ENCODE measurements at regions not wholly inside any gene's neighbourhood (a gene's known extent, or its start where the extent isn't known, plus 50 kb on each side); places are given as distances from the start of the nearest gene placed in this dataset.

- H2AFZ ChIP-seq (ENCODE audit: low read length, unreplicated experiment) = no peak overlapping the region
- H3K27ac ChIP-seq (ENCODE audit: low read depth, low read length) = no peak overlapping the region
- H3K27me3 ChIP-seq (ENCODE audit: insufficient read depth, low read length) = 0 out of 2 replicates have a peak, but pooled peaks cover 2% of the 10 kb centered on the region
- no peaks in the 10 kb centered on the region for H3K79me2 ChIP-seq (ENCODE audit: control insufficient read depth, insufficient read depth, low read length, unreplicated experiment)
- H3K4me1 ChIP-seq (ENCODE audit: control insufficient read depth, insufficient read depth, low read length, unreplicated experiment) = no peaks in the 10 kb centered on the region
- no peak overlapping the region for H3K4me3 ChIP-seq (ENCODE audit: low read depth, low read length)
- no peaks in the 10 kb centered on the region for H3K36me3 ChIP-seq (ENCODE audit: insufficient read depth, low read length)
Measured at GRCh38 chr16:51872524-51872923, 674.4 kb downstream of the TOX3 start.

GRCh38 chr16:51870296-51870854 lies 676.6 kb downstream of the TOX3 start:
- Histone ChIP-seq H3K27ac (ENCODE audit: low read depth, low read length) (no peak overlapping the region), H3K4me3 (ENCODE audit: low read depth, low read length) (no peak overlapping the region), H2AFZ (ENCODE audit: low read length, unreplicated experiment) (no peak overlapping the region), H3K27me3 (ENCODE audit: insufficient read depth, low read length) (0 out of 2 replicates have a peak, but pooled peaks cover 2% of the 10 kb centered on the region), H3K4me1 (ENCODE audit: control insufficient read depth, insufficient read depth, low read length, unreplicated experiment) (no peaks in the 10 kb centered on the region), H3K79me2 (ENCODE audit: control insufficient read depth, insufficient read depth, low read length, unreplicated experiment) (no peaks in the 10 kb centered on the region), H3K36me3 (ENCODE audit: insufficient read depth, low read length) (no peaks in the 10 kb centered on the region)

GRCh38 chr16:51869176-51869575 lies 677.8 kb downstream of the TOX3 start:
- H2AFZ ChIP-seq (ENCODE audit: low read length, unreplicated experiment) = no peak overlapping the region
- no peaks in the 10 kb centered on the region for H3K27me3 ChIP-seq (ENCODE audit: insufficient read depth, low read length)
- H3K79me2 ChIP-seq (ENCODE audit: control insufficient read depth, insufficient read depth, low read length, unreplicated experiment) = no peaks in the 10 kb centered on the region
- no peaks in the 10 kb centered on the region for H3K36me3 ChIP-seq (ENCODE audit: insufficient read depth, low read length)
- H3K4me3 ChIP-seq (ENCODE audit: low read depth, low read length) = no peak overlapping the region
- H3K4me1 ChIP-seq (ENCODE audit: control insufficient read depth, insufficient read depth, low read length, unreplicated experiment) = no peaks in the 10 kb centered on the region
- H3K27ac ChIP-seq (ENCODE audit: low read depth, low read length) = no peak overlapping the region

GRCh38 chr16:51868631-51869030 lies 678.3 kb downstream of the TOX3 start:
- no peaks in the 10 kb centered on the region for H3K27me3 ChIP-seq (ENCODE audit: insufficient read depth, low read length)
- no peaks in the 10 kb centered on the region for H3K79me2 ChIP-seq (ENCODE audit: control insufficient read depth, insufficient read depth, low read length, unreplicated experiment)
- H3K4me1 ChIP-seq (ENCODE audit: control insufficient read depth, insufficient read depth, low read length, unreplicated experiment) = no peaks in the 10 kb centered on the region
- no peak overlapping the region for H3K4me3 ChIP-seq (ENCODE audit: low read depth, low read length)
- no peaks in the 10 kb centered on the region for H3K36me3 ChIP-seq (ENCODE audit: insufficient read depth, low read length)
- no peak overlapping the region for H3K27ac ChIP-seq (ENCODE audit: low read depth, low read length)
- no peak overlapping the region for H2AFZ ChIP-seq (ENCODE audit: low read length, unreplicated experiment)

- H3K27ac ChIP-seq (ENCODE audit: low read depth, low read length) = no peak overlapping the region
- H3K4me1 ChIP-seq (ENCODE audit: control insufficient read depth, insufficient read depth, low read length, unreplicated experiment) = no peaks in the 10 kb centered on the region
- H3K36me3 ChIP-seq (ENCODE audit: insufficient read depth, low read length) = no peaks in the 10 kb centered on the region
- H3K4me3 ChIP-seq (ENCODE audit: low read depth, low read length) = no peak overlapping the region
- no peaks in the 10 kb centered on the region for H3K79me2 ChIP-seq (ENCODE audit: control insufficient read depth, insufficient read depth, low read length, unreplicated experiment)
- H3K27me3 ChIP-seq (ENCODE audit: insufficient read depth, low read length) = no peaks in the 10 kb centered on the region
- no peak overlapping the region for H2AFZ ChIP-seq (ENCODE audit: low read length, unreplicated experiment)
Measured at GRCh38 chr16:51867386-51868065, 679.4 kb downstream of the TOX3 start.

GRCh38 chr16:51864575-51864974 lies 682.4 kb downstream of the TOX3 start:
- Histone ChIP-seq H3K27ac (ENCODE audit: low read depth, low read length) (no peak overlapping the region), H3K27me3 (ENCODE audit: insufficient read depth, low read length) (no peaks in the 10 kb centered on the region), H2AFZ (ENCODE audit: low read length, unreplicated experiment) (no peak overlapping the region), H3K4me3 (ENCODE audit: low read depth, low read length) (no peak overlapping the region), H3K36me3 (ENCODE audit: insufficient read depth, low read length) (no peaks in the 10 kb centered on the region), H3K79me2 (ENCODE audit: control insufficient read depth, insufficient read depth, low read length, unreplicated experiment) (no peaks in the 10 kb centered on the region), H3K4me1 (ENCODE audit: control insufficient read depth, insufficient read depth, low read length, unreplicated experiment) (no peaks in the 10 kb centered on the region)

GRCh38 chr16:51854401-51854951 lies 692.5 kb downstream of the TOX3 start:
- no peak overlapping the region for H2AFZ ChIP-seq (ENCODE audit: low read length, unreplicated experiment)
- H3K4me1 ChIP-seq (ENCODE audit: control insufficient read depth, insufficient read depth, low read length, unreplicated experiment) = no peaks in the 10 kb centered on the region

GRCh38 chr16:51853586-51853985 lies 693.4 kb downstream of the TOX3 start:
- no peaks in the 10 kb centered on the region for H3K27me3 ChIP-seq (ENCODE audit: insufficient read depth, low read length)
- H3K79me2 ChIP-seq (ENCODE audit: control insufficient read depth, insufficient read depth, low read length, unreplicated experiment) = no peaks in the 10 kb centered on the region
- no peaks in the 10 kb centered on the region for H3K4me1 ChIP-seq (ENCODE audit: control insufficient read depth, insufficient read depth, low read length, unreplicated experiment)
- H3K27ac ChIP-seq (ENCODE audit: low read depth, low read length) = no peak overlapping the region
- no peak overlapping the region for H2AFZ ChIP-seq (ENCODE audit: low read length, unreplicated experiment)
- H3K36me3 ChIP-seq (ENCODE audit: insufficient read depth, low read length) = no peaks in the 10 kb centered on the region
- H3K4me3 ChIP-seq (ENCODE audit: low read depth, low read length) = no peak overlapping the region

More at GRCh38 chr16:51854401-51854951, 692.5 kb downstream of the TOX3 start:
- Histone ChIP-seq H3K36me3 (ENCODE audit: insufficient read depth, low read length) (no peaks in the 10 kb centered on the region), H3K27ac (ENCODE audit: low read depth, low read length) (no peak overlapping the region), H3K27me3 (ENCODE audit: insufficient read depth, low read length) (no peaks in the 10 kb centered on the region), H3K79me2 (ENCODE audit: control insufficient read depth, insufficient read depth, low read length, unreplicated experiment) (no peaks in the 10 kb centered on the region), H3K4me3 (ENCODE audit: low read depth, low read length) (no peak overlapping the region)

GRCh38 chr16:51852892-51853291 lies 694.1 kb downstream of the TOX3 start:
- no peak overlapping the region for H3K27ac ChIP-seq (ENCODE audit: low read depth, low read length)
- H3K4me1 ChIP-seq (ENCODE audit: control insufficient read depth, insufficient read depth, low read length, unreplicated experiment) = no peaks in the 10 kb centered on the region

GRCh38 chr16:51851111-51851510 lies 695.8 kb downstream of the TOX3 start:
- Histone ChIP-seq H2AFZ (ENCODE audit: low read length, unreplicated experiment) (no peak overlapping the region), H3K79me2 (ENCODE audit: control insufficient read depth, insufficient read depth, low read length, unreplicated experiment) (no peaks in the 10 kb centered on the region), H3K36me3 (ENCODE audit: insufficient read depth, low read length) (no peaks in the 10 kb centered on the region), H3K4me3 (ENCODE audit: low read depth, low read length) (no peak overlapping the region), H3K4me1 (ENCODE audit: control insufficient read depth, insufficient read depth, low read length, unreplicated experiment) (no peaks in the 10 kb centered on the region), H3K27me3 (ENCODE audit: insufficient read depth, low read length) (no peaks in the 10 kb centered on the region), H3K27ac (ENCODE audit: low read depth, low read length) (no peak overlapping the region)

More at GRCh38 chr16:51852892-51853291, 694.1 kb downstream of the TOX3 start:
- H3K79me2 ChIP-seq (ENCODE audit: control insufficient read depth, insufficient read depth, low read length, unreplicated experiment) = no peaks in the 10 kb centered on the region
- H2AFZ ChIP-seq (ENCODE audit: low read length, unreplicated experiment) = no peak overlapping the region
- no peak overlapping the region for H3K4me3 ChIP-seq (ENCODE audit: low read depth, low read length)
- H3K36me3 ChIP-seq (ENCODE audit: insufficient read depth, low read length) = no peaks in the 10 kb centered on the region
- no peaks in the 10 kb centered on the region for H3K27me3 ChIP-seq (ENCODE audit: insufficient read depth, low read length)

GRCh38 chr16:51849715-51850114 lies 697.2 kb downstream of the TOX3 start:
- Histone ChIP-seq H3K36me3 (ENCODE audit: insufficient read depth, low read length) (no peaks in the 10 kb centered on the region), H3K79me2 (ENCODE audit: control insufficient read depth, insufficient read depth, low read length, unreplicated experiment) (no peaks in the 10 kb centered on the region), H2AFZ (ENCODE audit: low read length, unreplicated experiment) (no peak overlapping the region), H3K27me3 (ENCODE audit: insufficient read depth, low read length) (no peaks in the 10 kb centered on the region), H3K4me3 (ENCODE audit: low read depth, low read length) (no peak overlapping the region), H3K4me1 (ENCODE audit: control insufficient read depth, insufficient read depth, low read length, unreplicated experiment) (no peaks in the 10 kb centered on the region), H3K27ac (ENCODE audit: low read depth, low read length) (no peak overlapping the region)
